KOPT-K1 (cell line): ENCODE measurements at regions not wholly inside any gene's neighbourhood (a gene's known extent, or its start where the extent isn't known, plus 50 kb on each side); places are given as distances from the start of the nearest gene placed in this dataset.

ENCODE experiments used
- H3K27ac ChIP-seq: fragments of 200-600 bp; sonication (generic); 2 replicates; pipeline ENCODE4 v1.5.1; 2016; ENCODE audit warnings: antibody characterized with exemption, mild to moderate bottlenecking, low read depth, low read length; ENCODE audit not compliant: poor library complexity, severe bottlenecking
- H3K36me3 ChIP-seq: fragments of 200-600 bp; sonication (generic); 2 replicates; pipeline ENCODE4 v1.5.1; 2017; ENCODE audit warnings: antibody characterized with exemption, mild to moderate bottlenecking, low read length, moderate library complexity; ENCODE audit not compliant: insufficient read depth
- H3K9me3 ChIP-seq: fragments of 200-600 bp; sonication (generic); 2 replicates; pipeline ENCODE4 v1.5.1; 2017; ENCODE audit warnings: antibody characterized with exemption, low read length, mild to moderate bottlenecking; ENCODE audit not compliant: insufficient read depth, poor library complexity, severe bottlenecking

- H3K36me3 ChIP-seq: no peaks in the 10 kb centered on the region
- H3K9me3 ChIP-seq: peaks cover 10% of the 10 kb centered on the region
- no peak overlapping the region for H3K27ac ChIP-seq
Measured at GRCh38 chr1:224791362-224791941, 138.0 kb upstream of the DNAH14 start.

- peaks cover 4% of the 10 kb centered on the region for H3K9me3 ChIP-seq
- no peak overlapping the region for H3K27ac ChIP-seq
- no peaks in the 10 kb centered on the region for H3K36me3 ChIP-seq
Measured at GRCh38 chr1:224795591-224795990, 133.9 kb upstream of the DNAH14 start.

- no peaks in the 10 kb centered on the region for H3K36me3 ChIP-seq
- peaks cover 4% of the 10 kb centered on the region for H3K9me3 ChIP-seq
- no peak overlapping the region for H3K27ac ChIP-seq
Measured at GRCh38 chr1:224799083-224799482, 130.4 kb upstream of the DNAH14 start.

- H3K36me3 ChIP-seq: no peaks in the 10 kb centered on the region
- peaks cover 4% of the 10 kb centered on the region for H3K9me3 ChIP-seq
- H3K27ac ChIP-seq: no peak overlapping the region
Measured at GRCh38 chr1:224800486-224801119, 128.9 kb upstream of the DNAH14 start.

GRCh38 chr1:224801844-224802490 lies 127.5 kb upstream of the DNAH14 start:
- Histone ChIP-seq H3K36me3 (no peaks in the 10 kb centered on the region), H3K27ac (no peak overlapping the region), H3K9me3 (peaks cover 4% of the 10 kb centered on the region)

GRCh38 chr1:224802617-224803016 lies 126.9 kb upstream of the DNAH14 start:
- no peaks in the 10 kb centered on the region for H3K36me3 ChIP-seq
- no peak overlapping the region for H3K27ac ChIP-seq
- peaks cover 4% of the 10 kb centered on the region for H3K9me3 ChIP-seq

GRCh38 chr1:224804220-224804619 lies 125.3 kb upstream of the DNAH14 start:
- Histone ChIP-seq H3K36me3 (no peaks in the 10 kb centered on the region), H3K27ac (no peak overlapping the region), H3K9me3 (no peaks in the 10 kb centered on the region)

- no peak overlapping the region for H3K27ac ChIP-seq
- peaks cover 11% of the 10 kb centered on the region for H3K9me3 ChIP-seq
- no peaks in the 10 kb centered on the region for H3K36me3 ChIP-seq
Measured at GRCh38 chr1:224805889-224806288, 123.6 kb upstream of the DNAH14 start.

- no peak overlapping the region for H3K27ac ChIP-seq
- peaks cover 25% of the 10 kb centered on the region for H3K9me3 ChIP-seq
- no peaks in the 10 kb centered on the region for H3K36me3 ChIP-seq
Measured at GRCh38 chr1:224809137-224809536, 120.3 kb upstream of the DNAH14 start.

GRCh38 chr1:224809613-224810012 lies 119.9 kb upstream of the DNAH14 start:
- peaks cover 25% of the 10 kb centered on the region for H3K9me3 ChIP-seq
- H3K36me3 ChIP-seq: no peaks in the 10 kb centered on the region
- no peak overlapping the region for H3K27ac ChIP-seq

GRCh38 chr1:224811564-224811963 lies 117.9 kb upstream of the DNAH14 start:
- Histone ChIP-seq H3K9me3 (peaks cover 25% of the 10 kb centered on the region), H3K36me3 (no peaks in the 10 kb centered on the region), H3K27ac (no peak overlapping the region)

GRCh38 chr1:224815647-224816046 lies 113.8 kb upstream of the DNAH14 start:
- peaks cover 20% of the 10 kb centered on the region for H3K9me3 ChIP-seq
- no peaks in the 10 kb centered on the region for H3K36me3 ChIP-seq
- no peak overlapping the region for H3K27ac ChIP-seq

GRCh38 chr1:224816062-224816461 lies 113.4 kb upstream of the DNAH14 start:
- H3K27ac ChIP-seq: no peak overlapping the region
- peaks cover 20% of the 10 kb centered on the region for H3K9me3 ChIP-seq
- H3K36me3 ChIP-seq: no peaks in the 10 kb centered on the region

GRCh38 chr1:224817382-224817781 lies 112.1 kb upstream of the DNAH14 start:
- Histone ChIP-seq H3K36me3 (no peaks in the 10 kb centered on the region), H3K9me3 (peaks cover 23% of the 10 kb centered on the region)

GRCh38 chr1:224819861-224820260 lies 109.6 kb upstream of the DNAH14 start:
- Histone ChIP-seq H3K27ac (no peak overlapping the region), H3K36me3 (no peaks in the 10 kb centered on the region), H3K9me3 (peaks cover 22% of the 10 kb centered on the region)

More at GRCh38 chr1:224817382-224817781, 112.1 kb upstream of the DNAH14 start:
- H3K27ac ChIP-seq: no peak overlapping the region

GRCh38 chr1:224820341-224820740 lies 109.1 kb upstream of the DNAH14 start:
- Histone ChIP-seq H3K9me3 (peaks cover 22% of the 10 kb centered on the region), H3K36me3 (no peaks in the 10 kb centered on the region), H3K27ac (no peak overlapping the region)
